ENCODE measurements at regions not wholly inside any gene's neighbourhood (a gene's known extent, or its start where the extent isn't known, plus 50 kb on each side); places are given as distances from the start of the nearest gene placed in this dataset.

DNA sequence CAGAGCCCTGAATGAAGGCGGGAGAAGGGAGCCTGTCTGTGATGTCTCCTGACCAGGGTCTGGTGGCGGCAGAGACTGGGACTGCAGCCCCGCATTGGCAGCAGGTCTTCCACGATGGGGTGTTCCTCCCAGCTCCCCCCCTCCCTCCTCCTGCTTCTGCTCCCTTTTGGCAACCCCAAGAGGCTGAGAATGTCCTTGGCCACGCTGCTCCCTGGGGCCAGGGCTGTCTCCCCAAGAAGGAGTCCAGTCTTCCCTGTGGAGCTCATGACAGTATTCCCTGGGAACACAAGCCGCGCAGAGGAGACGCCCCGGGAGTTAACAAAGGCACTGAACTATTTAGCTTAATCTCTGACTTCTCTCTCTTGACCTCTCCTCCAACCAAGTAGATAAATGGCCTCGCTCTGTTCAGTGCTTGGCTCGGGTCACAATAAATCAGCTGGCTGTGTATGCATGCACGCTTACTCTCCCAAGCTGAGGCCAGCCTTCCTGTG lies 84.0 kb upstream of the NEURL1B start:
- no peaks in the 10 kb centered on the region for H3K36me3 Mint-ChIP-seq (ENCODE audit: low read depth)
- TF ChIP-seq, protein P1, sequence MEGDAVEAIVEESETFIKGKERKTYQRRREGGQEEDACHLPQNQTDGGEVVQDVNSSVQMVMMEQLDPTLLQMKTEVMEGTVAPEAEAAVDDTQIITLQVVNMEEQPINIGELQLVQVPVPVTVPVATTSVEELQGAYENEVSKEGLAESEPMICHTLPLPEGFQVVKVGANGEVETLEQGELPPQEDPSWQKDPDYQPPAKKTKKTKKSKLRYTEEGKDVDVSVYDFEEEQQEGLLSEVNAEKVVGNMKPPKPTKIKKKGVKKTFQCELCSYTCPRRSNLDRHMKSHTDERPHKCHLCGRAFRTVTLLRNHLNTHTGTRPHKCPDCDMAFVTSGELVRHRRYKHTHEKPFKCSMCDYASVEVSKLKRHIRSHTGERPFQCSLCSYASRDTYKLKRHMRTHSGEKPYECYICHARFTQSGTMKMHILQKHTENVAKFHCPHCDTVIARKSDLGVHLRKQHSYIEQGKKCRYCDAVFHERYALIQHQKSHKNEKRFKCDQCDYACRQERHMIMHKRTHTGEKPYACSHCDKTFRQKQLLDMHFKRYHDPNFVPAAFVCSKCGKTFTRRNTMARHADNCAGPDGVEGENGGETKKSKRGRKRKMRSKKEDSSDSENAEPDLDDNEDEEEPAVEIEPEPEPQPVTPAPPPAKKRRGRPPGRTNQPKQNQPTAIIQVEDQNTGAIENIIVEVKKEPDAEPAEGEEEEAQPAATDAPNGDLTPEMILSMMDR (IDR thresholded peaks at IDR 0.05; ENCODE audit: unreplicated experiment in 3 of 3): peak in 1 of 3 experiments; percentile 9
- peaks cover 11% of the 10 kb centered on the region for H3K27me3 Mint-ChIP-seq (ENCODE audit: low read depth)
- H3K4me3 Mint-ChIP-seq: peak overlapping the region; percentile 58 to 67 (median 64)
- H3K27ac Mint-ChIP-seq: peak overlapping the region; percentile 84 to 98 (median 97)
- peaks cover 60% of the 10 kb centered on the region for H3K4me1 Mint-ChIP-seq
- H3K9me3 Mint-ChIP-seq: no peaks in the 10 kb centered on the region

DNA sequence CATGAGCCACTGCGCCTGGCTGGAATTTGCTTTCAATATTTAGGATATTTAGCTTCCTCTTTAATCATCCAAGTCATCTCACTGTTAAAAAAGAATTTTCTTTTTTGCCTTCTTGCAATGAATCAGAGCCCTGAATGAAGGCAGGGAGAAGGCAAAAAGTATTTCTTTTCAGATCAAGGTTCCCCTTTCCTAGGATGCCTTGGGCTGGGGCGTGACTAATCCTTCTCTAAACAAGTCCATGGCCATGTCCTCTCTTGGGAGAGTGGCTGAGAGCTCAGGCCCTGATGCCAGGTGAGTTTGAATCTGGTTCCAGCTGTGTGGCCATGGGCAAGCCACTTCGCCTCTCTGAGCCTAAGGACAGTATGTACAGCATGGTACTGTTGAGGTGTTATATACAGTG lies 84.8 kb upstream of the NEURL1B start:
- Mint-ChIP-seq H3K27me3 (ENCODE audit: low read depth) (peaks cover 6% of the 10 kb centered on the region), H3K36me3 (ENCODE audit: low read depth) (no peaks in the 10 kb centered on the region), H3K4me1 (peaks cover 61% of the 10 kb centered on the region), H3K9me3 (no peaks in the 10 kb centered on the region), H3K4me3 (peak overlapping the region in 1 of 3 experiments; percentile 3), H3K27ac (peak overlapping the region; percentile 84 to 98 (median 97))
- TF ChIP-seq, protein P1 (IDR thresholded peaks at IDR 0.05; ENCODE audit: unreplicated experiment in 3 of 3): no peak

DNA sequence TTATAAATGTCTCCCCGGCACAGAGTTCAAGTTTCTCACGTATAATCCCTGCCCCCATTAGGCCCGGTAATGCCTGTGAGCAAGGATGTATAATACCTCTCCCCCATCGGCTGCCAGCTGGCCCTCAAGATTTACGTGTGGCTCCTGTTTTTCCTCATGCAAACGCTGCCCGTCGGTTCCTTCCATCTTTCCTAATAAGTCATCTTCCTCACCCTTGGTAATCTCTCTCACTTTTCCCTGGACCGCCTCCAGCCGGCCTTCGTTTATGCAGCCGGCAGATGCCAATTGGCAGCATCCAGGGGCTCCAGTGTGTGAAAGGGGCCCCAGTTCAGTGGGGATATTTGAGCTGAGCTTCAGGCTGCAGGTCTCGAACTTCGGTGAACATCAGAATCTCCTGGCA lies 86.5 kb upstream of the NEURL1B start:
- Mint-ChIP-seq H3K4me3 (no peak overlapping the region), H3K9me3 (no peaks in the 10 kb centered on the region), H3K36me3 (ENCODE audit: low read depth) (no peaks in the 10 kb centered on the region), H3K27ac (peak overlapping the region in 2 of 3 experiments; percentile 70 to 98), H3K4me1 (peaks cover 65% of the 10 kb centered on the region), H3K27me3 (ENCODE audit: low read depth) (peaks cover 12% of the 10 kb centered on the region)
- TF ChIP-seq, protein P1 (IDR thresholded peaks at IDR 0.05; ENCODE audit: unreplicated experiment in 3 of 3): no peak

DNA sequence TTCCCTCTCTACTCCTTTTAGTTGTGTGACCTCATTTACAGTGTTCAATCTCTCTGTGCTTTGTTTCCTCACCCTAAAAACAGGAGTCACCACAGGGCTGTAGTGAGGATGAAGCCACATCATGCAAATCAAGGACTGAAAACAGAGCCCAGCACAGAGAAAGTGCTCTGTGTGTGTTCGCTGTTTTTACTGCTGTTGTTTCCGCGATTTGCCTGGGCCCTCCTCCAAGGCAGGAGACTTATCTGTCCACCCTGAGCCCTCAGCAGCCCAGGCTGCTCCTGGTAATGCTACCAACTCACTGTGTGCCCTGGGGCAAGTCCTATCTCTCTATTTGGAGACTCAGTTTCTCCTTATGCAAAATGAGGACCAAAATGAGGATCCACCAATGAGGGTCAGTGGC lies 87.2 kb upstream of the NEURL1B start:
- H3K27ac Mint-ChIP-seq: peak overlapping the region in 2 of 3 experiments; percentile 62 to 98
- H3K4me1 Mint-ChIP-seq: peaks cover 63% of the 10 kb centered on the region
- H3K4me3 Mint-ChIP-seq: no peak overlapping the region
- TF ChIP-seq, protein P1 (IDR thresholded peaks at IDR 0.05; ENCODE audit: unreplicated experiment in 3 of 3): no peak
- peaks cover 16% of the 10 kb centered on the region for H3K27me3 Mint-ChIP-seq (ENCODE audit: low read depth)
- H3K36me3 Mint-ChIP-seq (ENCODE audit: low read depth): no peaks in the 10 kb centered on the region
- H3K9me3 Mint-ChIP-seq: no peaks in the 10 kb centered on the region

DNA sequence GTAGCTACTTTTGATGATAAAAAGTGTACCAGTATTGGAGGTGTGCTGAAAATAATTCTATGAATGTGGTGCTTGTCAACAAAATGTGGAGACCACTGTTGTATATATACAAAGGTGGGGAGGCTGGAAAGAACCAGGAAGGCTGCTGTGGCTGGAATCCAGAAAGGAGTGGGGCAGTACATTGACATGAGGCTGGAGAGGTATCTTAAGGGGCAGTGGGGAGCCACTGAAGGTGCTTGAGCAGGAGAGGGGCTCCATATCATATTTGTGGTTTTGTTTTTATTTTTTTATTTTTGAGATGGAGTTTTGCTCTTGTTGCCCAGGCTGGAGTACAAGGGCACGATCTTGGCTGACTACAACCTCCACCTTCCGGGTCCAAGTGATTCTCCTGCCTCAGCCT lies 87.9 kb upstream of the NEURL1B start:
- Mint-ChIP-seq H3K36me3 (ENCODE audit: low read depth) (no peaks in the 10 kb centered on the region), H3K4me1 (peaks cover 58% of the 10 kb centered on the region), H3K27ac (peak overlapping the region in 1 of 3 experiments; percentile 73), H3K4me3 (no peak overlapping the region), H3K27me3 (ENCODE audit: low read depth) (peaks cover 16% of the 10 kb centered on the region), H3K9me3 (no peaks in the 10 kb centered on the region)
- TF ChIP-seq, protein P1 (IDR thresholded peaks at IDR 0.05; ENCODE audit: unreplicated experiment in 3 of 3): no peak

DNA sequence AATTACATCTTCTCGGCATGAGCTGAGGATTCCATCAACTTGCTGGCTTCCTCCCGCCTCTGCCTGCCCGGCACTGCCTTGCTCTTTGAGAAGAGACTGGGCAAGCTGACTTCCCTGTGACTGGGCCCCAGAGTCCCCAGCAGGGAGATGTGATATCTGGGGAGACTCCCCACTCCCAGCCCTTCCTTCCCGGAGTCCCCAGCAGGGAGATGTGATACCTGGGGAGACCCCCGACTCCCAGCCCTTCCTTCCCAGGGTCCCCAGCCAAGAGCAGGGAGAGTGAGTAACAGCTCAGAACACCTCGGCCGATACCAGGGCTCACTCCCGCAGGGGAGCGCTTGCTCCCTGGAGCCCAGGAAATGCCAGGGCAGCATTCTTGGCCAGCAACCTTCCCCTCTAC lies 90.1 kb upstream of the NEURL1B start:
- TF ChIP-seq, protein P1 (IDR thresholded peaks at IDR 0.05; ENCODE audit: unreplicated experiment in 3 of 3): no peak
- no peaks in the 10 kb centered on the region for H3K36me3 Mint-ChIP-seq (ENCODE audit: low read depth)
- H3K4me1 Mint-ChIP-seq: peaks cover 49% of the 10 kb centered on the region
- H3K4me3 Mint-ChIP-seq: no peak overlapping the region
- peak overlapping the region in 1 of 3 experiments; percentile 54 for H3K27ac Mint-ChIP-seq
- H3K9me3 Mint-ChIP-seq: no peaks in the 10 kb centered on the region
- peaks cover 27% of the 10 kb centered on the region for H3K27me3 Mint-ChIP-seq (ENCODE audit: low read depth)

All from nephron (organoid).